ENCODE measurements at regions not wholly inside any gene's neighbourhood (a gene's known extent, or its start where the extent isn't known, plus 50 kb on each side); places are given as distances from the start of the nearest gene placed in this dataset.

DNA sequence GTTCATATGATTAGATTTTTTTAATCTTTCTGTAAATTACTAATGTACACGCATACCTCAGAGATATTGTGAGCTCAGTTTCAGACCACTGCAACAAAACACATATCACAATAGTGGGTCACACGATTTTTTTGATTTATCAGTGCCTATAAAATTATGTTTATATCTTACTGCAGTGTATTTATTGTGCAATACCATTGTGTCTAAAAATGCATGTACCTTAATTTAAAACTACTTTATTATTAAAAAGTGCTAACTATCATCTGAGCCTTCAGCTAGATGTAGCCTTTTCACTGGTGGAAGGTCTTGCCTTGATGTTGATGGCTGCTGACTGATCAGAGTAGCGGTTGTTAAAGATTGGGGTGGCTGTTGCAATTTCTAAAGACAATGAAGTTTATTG, 918.8 kb upstream of the CHORDC1 start:
- TF ChIP-seq TCF12 (IDR thresholded peaks at IDR 0.05; ENCODE audit: low read depth) (no peak), CEBPB (IDR thresholded peaks at IDR 0.05) (no peak)

Data from Ishikawa (cell line).